ENCODE measurements at regions not wholly inside any gene's neighbourhood (a gene's known extent, or its start where the extent isn't known, plus 50 kb on each side); places are given as distances from the start of the nearest gene placed in this dataset.

- no peak for TF ChIP-seq POLR2A (IDR thresholded peaks at IDR 0.05)
- TF ChIP-seq, protein P1, sequence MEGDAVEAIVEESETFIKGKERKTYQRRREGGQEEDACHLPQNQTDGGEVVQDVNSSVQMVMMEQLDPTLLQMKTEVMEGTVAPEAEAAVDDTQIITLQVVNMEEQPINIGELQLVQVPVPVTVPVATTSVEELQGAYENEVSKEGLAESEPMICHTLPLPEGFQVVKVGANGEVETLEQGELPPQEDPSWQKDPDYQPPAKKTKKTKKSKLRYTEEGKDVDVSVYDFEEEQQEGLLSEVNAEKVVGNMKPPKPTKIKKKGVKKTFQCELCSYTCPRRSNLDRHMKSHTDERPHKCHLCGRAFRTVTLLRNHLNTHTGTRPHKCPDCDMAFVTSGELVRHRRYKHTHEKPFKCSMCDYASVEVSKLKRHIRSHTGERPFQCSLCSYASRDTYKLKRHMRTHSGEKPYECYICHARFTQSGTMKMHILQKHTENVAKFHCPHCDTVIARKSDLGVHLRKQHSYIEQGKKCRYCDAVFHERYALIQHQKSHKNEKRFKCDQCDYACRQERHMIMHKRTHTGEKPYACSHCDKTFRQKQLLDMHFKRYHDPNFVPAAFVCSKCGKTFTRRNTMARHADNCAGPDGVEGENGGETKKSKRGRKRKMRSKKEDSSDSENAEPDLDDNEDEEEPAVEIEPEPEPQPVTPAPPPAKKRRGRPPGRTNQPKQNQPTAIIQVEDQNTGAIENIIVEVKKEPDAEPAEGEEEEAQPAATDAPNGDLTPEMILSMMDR (IDR thresholded peaks at IDR 0.05): no peak
These were observed 749.9 kb upstream of the HS6ST1 start for GRCh38 chr2:129068543-129068942.
